HG03159 (cell line): ENCODE measurements at regions not wholly inside any gene's neighbourhood (a gene's known extent, or its start where the extent isn't known, plus 50 kb on each side); places are given as distances from the start of the nearest gene placed in this dataset.
A peak's percentile ranks its signal among the peaks of the same experiment; 100 is the strongest.

Source experiments
- ATAC-seq: cut with Tn5 transposase; IDR thresholded peaks from one replicate; pipeline ENCODE4 v1.9.1; 2021; ENCODE audit warnings: mild to moderate bottlenecking, moderate library complexity; ENCODE audit not compliant: unreplicated experiment

DNA sequence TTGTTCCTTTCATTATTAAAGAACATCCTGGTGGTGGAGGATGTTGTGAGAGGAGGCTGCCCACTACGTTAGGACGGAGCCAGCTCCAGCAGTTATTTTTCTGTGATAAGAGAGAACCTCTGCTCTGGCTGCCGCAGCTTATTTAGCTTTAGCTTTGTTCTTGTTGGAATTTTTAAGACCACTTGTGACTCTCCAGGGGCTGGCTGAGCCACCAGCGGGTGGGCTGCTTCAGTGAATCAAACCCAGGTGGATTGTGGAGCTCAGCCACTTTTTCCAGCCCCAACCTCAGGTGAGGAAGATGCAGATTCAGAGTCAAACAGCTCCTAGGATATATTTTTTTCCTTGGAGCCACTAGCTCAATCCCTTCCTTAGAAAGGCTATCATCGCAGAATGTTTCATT, 83.1 kb upstream of the CTTNBP2NL start:
- ATAC-seq = no peak

DNA sequence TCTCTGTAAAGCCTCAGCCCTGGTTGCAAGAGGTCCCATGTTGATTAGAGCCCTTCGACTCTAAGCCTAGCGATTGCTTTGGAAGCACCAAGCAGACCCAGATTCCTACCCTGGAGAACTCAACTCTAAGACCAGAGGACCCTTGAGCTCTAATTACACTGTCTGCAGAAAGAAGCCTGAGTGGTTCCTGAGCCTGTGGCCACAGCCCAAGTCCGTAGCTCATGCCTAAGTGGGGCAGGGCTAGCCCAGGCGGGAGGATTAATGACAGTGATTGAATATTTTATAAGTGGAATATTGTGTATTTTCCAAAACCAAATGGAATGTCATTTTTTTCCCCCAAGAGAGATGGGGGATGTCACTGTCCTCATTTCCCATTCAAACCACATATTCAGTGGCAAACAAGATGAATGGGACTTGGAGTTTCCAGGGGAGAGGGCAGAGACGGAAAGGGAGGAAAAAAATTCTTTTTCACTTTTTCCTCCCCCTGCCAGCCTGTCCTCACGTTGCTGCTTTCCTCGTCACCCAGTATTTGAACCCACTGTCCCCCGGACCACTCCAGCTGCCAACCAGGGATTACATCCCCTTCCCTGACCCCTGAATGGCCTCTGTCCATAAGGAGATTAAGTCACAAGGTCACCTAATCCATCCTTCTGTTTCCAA, 79.6 kb upstream of the CTTNBP2NL start:
- no peak for ATAC-seq

- no peak for ATAC-seq
Measured at GRCh38 chr1:112317140-112317539, 78.9 kb upstream of the CTTNBP2NL start.

DNA sequence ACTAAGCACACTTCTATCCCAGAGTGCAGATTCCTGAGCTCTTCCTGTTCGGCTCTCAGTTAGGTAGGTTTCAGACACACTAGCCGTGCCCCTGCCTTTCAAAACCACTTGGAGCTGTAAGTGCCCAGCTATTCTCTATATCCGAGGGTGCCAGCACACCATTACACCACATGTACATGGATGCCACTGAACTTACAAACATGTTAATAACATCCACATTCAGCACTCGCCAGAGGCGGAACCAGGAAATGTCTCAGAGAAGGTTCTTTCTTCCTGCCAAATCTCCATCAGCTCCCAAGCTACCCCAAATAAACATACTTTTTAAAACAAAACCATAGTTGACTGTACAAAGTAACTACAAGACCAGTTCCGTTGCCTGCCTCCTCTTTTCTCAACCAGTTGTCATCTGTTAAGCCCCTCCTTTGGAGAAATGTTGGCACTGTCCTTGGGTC, 78.4 kb upstream of the CTTNBP2NL start:
- no peak for ATAC-seq

DNA sequence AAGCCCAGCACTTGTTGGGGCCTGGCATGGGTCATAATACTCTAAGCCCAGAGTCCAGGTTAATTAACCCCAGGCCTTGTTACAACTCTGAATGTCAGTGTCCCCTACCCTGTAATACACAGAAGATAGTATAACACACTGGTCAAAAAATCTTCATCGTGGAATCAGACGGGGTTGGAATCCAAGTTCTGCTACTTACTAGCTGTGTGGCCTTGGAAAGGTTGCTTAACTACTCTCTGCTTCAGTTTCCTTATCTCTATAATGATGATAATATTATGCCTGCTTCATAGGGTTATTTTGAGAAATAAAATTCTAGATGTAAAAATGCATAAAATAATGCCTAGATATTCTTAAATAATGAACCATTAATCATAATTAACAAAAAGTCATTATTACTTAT, 77.8 kb upstream of the CTTNBP2NL start:
- no peak for ATAC-seq

DNA sequence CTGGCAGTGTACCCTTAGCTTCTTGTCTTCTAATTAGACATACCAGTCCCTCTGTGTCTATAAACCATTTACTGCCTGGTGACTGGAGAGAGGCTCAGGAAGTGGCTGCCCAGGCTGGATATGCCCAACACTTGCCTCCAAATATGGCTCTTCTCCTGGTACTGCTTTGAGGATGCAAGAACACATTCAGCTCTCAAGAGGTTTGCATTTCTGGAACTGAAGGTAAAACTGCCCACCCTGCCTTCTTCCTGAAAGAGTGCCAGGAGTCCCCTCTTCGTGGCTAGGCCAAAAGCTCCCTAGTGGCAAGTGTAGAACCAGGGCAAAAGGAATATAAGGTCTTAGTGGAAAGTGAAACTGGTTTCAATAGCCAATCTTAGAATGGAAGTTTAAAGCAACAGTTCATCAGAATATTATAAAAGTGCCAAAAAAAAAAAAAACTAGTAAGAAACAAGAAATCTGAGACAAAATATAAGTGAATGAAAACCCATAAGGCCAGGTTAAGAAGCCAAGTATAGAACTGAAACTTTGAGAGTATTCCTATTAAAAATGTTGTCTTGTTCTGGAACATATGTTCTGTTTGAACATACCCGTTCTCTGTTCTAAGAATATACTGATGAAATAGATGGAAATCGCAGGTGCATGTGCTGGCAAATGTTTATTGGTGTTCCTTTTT, 77.2 kb upstream of the CTTNBP2NL start:
- ATAC-seq = no peak

GRCh38 chr1:112319371-112320040, 76.5 kb upstream of the CTTNBP2NL start:
- ATAC-seq = no peak

- no peak for ATAC-seq
Measured at GRCh38 chr1:112320058-112320457, 76.0 kb upstream of the CTTNBP2NL start.

DNA sequence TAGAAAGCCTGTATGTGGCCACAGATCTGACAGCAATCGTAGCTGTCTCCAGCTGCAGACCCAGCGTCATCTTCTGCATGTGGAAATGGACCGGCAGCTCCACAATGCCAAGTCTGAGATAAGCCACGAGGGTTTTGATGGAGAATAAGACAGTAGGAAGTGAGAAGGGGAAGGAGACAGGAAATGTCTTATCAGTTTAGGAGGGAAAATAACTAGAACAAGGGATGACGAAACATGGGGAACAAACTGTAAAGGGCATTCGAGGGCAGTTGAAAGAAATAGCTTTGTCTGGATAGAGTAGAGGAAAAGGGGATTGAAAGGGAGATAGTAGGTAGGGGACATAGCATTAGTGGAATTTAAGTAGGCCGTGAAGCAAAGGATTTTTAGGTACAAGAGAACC, 74.0 kb upstream of the CTTNBP2NL start:
- no peak for ATAC-seq

DNA sequence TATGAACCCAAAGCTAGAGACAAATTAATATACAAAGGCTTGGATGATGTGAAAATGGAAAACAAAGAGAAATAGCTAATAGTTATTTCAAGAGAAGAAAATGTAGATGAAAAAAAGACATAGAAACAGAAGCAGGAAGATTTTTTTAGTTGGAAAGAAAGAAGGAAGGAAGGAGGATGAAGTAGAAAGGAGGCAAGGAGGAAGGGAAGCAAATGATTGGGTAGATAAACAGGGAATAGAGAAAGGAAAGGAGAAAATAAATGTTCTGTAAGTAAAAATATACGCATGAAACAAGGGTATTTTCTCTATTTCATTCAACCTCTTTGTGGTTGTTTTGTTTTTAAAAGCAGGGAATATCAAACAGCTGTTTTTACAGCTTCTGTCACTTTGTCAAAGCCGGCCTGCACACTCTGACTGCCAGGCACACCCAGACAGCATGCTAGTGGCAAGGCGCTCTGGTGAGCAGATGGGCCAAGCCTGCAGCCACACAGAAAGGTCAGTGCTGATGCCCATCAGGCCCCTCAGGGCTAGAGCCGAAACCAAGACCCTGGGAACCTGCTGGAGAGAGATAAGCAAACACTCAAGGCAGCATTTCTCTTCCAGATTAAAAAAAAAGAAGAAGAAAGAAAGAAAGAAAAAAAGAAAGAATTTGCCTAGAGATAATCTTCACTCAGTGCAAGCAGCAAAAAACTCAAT, 72.9 kb upstream of the CTTNBP2NL start:
- no peak for ATAC-seq

- ATAC-seq = no peak
Measured at GRCh38 chr1:112325504-112325903, 70.5 kb upstream of the CTTNBP2NL start.

DNA sequence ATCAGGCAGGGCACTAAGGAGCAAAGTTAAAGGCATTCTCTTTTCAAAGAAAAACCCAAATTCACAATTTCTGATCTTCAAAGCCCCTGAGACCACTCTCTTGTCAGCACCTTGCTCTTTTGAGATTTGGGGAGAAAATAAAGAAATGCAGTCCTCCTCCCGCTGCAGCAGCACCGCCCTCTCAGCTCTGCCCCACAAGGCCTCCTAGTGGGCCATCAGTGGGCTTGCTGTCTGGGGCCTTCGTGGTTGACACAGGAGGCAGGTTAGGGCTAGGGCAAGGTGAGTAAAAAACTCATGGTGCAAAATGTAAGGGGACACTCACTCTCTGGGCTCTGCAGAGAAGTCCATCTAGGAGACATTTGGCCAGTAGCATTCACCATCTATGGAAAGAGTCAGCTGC, 67.4 kb upstream of the CTTNBP2NL start:
- ATAC-seq = no peak

- no peak for ATAC-seq
Measured at GRCh38 chr1:112332176-112333150, 63.6 kb upstream of the CTTNBP2NL start.

DNA sequence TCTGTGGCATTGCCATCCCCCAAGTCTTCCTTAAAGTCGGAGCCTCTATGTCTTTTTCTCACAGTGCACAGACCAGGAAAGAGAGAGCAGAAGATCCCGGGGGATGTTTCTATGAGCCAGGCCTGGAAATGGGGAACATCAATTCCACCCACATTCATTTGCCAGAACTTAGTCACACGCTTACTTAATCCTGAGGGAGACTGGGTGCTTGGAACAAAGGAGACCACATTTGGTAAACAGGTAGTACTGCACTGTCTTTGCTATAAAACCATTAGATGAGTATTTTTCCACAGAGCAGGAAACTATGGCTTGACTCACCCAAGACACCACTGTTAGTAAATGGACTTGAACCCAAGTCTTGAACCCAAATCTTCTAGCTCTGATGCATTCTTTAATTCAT, 60.7 kb upstream of the CTTNBP2NL start:
- no peak for ATAC-seq

GRCh38 chr1:112337028-112337531, 58.9 kb upstream of the CTTNBP2NL start:
- no peak for ATAC-seq

GRCh38 chr1:112341986-112342385, 54.0 kb upstream of the CTTNBP2NL start:
- no peak for ATAC-seq

DNA sequence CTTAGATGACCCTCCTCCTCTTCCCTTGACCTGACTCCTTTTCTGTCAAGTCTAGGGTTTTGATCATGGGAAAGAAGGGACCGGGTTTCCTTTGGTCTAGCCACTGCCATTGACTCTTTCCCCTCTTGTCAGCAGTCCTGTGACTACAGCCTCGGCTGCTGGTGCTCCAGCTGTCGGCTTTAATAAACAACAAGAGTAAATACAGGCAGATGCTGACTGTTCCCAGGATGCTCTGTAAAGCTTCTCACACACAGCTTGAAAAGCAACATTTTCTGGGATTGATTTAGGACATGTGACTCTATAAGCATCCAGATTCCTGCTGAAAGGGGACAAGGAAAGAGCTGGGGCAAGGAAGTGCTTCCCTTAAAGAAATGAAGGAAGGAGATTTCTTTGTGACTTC, 53.5 kb upstream of the CTTNBP2NL start:
- no peak for ATAC-seq

GRCh38 chr1:112344754-112345423, 51.1 kb upstream of the CTTNBP2NL start:
- ATAC-seq = peak; percentile 84
